NCI-H82 treated with DMSO at 0.1 percent for 48 hours (cell line): ENCODE measurements at regions not wholly inside any gene's neighbourhood (a gene's known extent, or its start where the extent isn't known, plus 50 kb on each side); places are given as distances from the start of the nearest gene placed in this dataset.

ENCODE experiments used
- DNase-seq: peaks from one replicate; lab custom pipeline; 2025; ENCODE audit not compliant: unreplicated experiment; lab: John Stamatoyannopoulos, UW

DNA sequence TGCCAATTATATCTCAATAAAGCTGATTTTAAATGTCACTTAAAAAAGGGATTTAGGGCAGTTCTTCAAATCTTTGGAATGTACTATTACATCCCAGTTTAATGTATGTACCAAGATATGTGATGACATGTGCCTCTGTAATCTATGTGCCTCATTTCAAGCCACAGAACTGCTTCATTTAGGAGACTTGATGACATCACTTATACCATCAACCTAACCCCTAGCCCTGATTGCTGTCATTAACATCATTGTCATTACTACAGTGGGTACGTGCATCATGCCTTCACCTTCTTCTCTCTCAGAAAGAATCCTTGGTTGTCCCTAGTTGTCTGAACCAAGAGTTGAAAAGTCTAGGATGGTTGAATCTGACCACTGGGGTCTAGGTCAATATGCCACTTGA is 134.3 kb upstream of the RAB11FIP2 start:
- no peak for DNase-seq

DNA sequence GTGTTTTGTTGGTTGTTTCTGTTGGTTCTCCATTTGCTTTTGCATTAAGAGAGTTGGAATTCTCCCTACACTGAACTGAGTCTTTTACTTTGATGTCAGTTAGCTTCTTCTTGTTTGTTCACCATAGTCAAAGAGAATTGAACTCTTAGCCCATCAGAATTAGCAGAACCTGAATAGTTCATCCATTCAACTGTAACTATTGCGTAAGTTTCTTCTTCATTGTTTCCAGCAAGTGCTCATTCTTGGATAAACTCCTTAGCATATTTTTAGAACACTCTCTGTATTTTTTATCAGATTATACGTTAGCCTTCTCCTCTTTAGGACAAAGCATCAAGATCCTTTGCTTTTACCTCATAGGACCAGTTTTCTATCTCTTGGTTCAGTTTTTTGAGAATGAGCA is 128.4 kb upstream of the RAB11FIP2 start:
- no peak for DNase-seq

DNA sequence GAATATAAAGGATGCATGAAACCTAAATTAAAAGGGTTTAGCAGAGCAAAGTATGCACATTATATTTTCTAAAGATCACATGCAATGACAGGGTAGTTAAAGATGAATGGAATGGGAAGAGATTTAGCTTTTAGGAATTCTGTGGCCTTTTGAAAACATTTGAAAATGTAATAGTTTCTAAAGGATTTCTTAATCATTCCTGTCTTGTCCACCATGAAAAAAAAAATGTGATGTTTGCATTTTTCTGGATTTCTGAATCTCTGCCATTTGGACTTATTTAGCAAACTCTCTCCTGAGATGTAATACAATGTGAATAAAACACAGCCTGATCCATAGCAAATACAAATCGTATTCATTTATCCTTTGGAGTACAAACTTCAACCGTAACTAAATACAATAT is 126.6 kb upstream of the RAB11FIP2 start:
- no peak for DNase-seq

DNA sequence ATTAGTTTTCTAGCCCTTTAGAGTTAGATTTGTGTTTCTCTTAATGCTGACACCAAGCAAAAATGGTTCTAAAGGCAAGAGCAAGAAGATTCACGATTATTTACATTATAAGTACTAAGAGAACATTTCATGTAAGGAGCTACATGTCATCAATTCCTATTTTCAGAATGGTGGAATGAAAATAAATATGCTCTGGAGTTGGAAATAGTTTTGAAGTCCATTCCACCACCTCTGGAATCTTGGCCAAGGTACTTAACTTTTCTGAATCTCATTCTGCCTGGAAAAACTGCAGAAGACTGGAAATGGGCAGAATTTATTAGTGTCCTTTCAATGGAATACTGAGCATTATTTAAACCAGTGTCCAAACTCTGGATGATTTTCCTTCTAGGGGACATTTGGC is 125.1 kb upstream of the RAB11FIP2 start:
- no peak for DNase-seq

DNA sequence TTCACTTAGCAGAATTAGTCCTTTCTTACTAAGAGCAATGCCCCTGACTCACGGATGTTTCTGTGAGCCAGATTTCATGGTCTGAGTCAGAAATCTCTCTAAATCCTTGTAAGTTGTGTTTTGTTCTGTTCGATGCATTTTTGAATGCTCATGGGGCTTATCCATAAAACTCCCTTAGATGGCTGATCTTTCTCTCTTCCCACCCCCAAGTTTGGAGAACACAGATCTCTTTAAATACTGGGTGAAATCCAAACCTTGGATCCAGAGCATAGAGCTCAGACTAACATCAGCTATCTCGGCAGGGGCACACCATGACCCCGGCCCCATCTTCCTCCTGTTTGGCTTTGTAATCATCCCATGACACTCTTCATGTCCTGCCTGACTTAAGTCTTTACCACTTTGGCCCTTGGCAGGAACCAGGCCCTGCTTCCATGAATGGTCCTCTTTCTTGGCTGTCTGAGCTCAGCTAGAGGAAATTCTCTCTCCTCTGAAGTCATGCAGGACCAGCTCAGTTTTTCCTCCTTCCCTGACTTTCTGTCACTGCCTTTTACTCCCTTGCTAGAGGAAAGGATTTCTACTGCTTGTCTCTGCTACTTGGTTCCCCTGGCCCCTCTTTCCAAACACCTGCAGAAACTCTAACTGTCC is 120.4 kb upstream of the RAB11FIP2 start:
- DNase-seq: no peak

DNA sequence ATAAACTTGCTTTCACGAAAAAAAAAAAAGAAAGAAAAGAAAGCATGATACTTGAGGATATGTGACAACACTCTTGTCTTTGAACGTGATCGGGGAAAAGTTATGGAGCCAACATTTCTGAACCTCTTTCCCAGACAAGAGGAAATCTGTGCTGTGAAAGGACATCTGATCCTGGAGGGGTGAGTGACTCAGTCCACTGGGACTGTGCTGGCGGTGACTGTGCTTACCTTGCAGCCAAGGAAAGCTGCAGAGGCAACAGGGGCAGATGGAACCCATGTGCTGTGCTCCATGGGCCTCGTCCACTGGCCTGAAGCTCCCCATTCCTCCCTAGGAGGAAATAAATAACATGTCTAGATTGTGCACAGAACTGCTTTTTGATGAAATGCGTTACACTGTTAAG is 116.5 kb upstream of the RAB11FIP2 start:
- no peak for DNase-seq

DNA sequence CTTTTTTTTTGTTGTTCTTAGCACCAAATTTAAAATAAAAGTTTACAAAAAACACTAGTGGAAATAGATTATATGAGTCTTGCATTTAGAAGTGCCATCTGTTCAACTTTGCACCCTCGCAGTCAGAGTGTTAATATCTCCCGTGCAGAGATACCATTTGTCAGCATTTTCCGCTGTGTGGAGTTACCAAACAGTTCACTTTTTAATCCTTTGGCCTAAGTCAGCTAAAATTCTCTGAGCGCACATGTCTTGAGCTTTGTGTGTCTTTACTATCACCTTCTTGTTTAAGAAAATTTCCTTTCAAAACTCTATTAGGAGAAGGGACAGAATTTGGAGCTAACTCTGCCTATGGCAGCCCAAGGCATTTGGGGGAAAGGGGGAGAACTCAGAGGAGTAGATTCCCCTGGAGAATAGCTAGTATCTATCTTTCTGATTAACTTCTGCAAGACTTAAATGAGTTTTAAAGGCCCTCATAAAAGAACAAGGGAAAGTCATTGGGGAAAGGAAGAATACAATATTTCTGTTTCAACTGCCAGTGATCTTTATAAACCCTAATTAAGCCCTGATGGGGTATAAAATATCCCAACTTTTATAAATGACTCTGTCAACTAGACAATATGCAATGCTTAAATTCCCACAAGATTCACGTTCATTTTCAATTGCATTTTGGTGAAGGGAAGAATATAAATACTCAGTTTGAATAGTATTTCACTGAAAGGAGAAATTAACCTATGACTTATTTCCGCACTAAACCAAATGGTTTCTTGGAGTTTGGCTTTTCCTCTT is 114.9 kb upstream of the RAB11FIP2 start:
- DNase-seq: no peak

DNA sequence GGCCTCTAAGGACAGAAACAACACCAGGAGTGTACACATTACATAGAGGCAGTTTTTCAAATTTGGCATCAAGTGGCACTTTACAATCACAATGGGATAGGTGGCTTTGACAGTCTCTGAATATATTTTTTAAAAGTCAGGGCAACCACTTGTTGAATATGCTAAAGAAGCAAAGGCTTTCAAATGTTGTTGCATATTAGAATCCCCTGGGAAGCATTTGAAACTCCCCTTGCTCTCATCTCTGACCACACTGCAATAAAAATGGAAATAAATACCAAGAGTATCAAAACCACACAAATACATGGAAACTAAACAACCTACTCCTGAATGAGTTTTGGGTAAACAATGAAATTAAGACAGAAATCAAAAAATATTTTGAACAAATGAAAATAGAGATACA is 106.5 kb upstream of the RAB11FIP2 start:
- no peak for DNase-seq

DNA sequence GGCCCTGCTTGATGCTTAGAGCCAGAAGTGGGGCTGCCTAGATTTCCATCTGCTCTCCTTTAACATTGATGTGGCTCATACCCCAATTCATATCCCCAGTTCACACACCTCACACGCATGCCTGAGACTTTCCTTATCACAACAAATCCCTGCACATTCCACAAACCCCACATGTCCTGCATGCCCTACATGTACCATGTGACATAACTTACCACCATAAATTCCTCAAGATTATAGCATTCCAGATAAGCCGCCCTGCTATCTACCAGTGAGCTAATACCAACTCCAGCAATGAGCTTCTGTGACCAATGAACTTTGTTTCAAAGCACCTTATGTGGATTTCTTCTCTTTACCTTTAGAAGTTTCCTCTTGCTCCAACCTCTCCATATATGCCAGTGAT is 104.7 kb upstream of the RAB11FIP2 start:
- DNase-seq: no peak

DNA sequence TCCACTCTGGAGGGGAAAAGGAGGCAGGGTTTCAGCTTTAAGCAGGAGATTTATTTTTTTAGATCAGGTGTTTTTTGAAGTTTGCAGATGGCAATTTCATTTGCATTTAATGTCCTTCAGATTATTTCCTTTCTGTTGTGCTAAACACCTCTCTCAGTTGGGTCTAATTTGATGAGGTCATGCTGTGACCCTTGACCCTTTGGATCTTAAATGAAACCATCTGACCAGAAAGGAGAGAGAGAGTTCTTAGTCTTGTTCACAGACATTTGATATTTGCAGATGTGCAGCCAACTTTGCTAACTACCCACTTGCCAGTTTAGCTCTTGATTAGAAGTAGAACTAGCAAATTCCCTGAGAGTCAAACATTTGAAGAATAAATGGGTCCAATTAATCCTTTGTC is 101.5 kb upstream of the RAB11FIP2 start:
- no peak for DNase-seq

DNA sequence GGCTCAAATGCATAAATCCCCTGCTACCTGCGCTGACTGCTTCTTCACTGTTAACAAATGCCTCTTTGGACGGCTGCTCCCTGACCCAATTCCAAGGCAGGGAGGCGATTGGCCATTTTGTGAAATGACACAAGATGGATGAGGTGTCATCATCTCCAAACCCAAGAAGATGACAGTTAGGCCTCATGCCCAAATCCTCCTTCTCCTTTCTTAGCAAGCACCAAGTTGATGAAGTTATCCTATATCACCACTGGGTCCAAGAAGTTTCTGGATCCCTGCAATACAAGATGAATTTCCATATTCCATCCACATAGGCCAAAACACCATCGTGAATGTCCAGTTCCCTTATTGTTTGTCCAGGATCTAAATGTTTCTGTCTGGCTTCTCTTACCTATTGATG is 98.5 kb upstream of the RAB11FIP2 start:
- no peak for DNase-seq

DNA sequence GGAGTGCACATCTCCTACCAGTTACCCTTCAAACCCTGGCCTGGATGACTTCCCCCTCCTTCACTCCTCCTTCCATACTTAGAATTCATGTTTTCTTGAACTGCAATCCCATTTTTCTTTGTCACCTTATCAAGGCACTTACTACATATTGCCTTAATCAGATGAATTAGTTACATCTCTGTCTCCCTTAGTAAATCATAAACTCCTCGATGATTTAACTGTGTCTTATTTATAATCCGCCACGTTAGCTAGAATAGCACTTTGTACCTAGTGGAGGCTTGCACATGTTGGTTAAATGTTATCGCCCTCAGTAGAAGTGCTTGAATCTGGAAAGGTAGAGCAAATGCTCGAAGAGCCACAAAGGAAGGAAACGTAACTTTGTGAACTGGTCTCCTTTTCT is 94.7 kb upstream of the RAB11FIP2 start:
- DNase-seq: no peak

DNA sequence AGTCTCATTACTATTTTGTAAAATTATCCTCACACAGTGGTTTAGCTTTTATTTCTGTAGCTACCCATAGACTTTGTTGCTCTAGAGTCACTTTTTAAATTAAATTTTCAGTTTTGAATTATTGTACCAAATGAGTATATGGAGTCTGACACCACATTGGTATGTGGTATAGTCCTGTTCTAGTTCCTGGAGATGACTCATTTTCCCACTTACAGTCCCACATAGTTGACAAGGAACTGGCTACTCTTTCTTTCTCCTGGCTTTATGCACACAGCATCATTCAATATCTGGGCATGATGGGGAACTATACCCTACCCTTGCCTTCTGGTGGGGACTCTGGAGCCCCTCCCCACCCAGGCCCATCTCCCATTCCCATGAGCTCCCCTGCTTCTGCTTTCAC is 92.6 kb upstream of the RAB11FIP2 start:
- no peak for DNase-seq

DNA sequence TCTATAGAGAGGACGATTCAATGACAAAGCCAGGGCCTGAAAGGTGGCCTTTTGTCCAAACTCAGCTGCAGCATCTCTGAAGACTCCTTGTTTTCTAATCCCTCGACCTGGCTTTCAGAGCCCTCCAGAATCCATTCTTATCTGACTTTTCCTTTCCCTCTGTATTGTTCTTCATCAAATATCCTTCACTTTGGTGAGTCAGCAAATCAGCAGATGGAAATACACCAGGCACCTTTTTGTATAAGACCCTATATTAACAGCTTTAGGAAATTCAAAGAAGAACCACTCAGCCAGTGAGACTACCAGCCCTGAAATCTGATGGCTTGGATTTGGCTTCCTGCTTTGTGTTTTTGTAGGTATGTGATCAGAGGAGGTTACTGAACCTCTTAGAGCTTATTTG is 81.9 kb upstream of the RAB11FIP2 start:
- no peak for DNase-seq

DNA sequence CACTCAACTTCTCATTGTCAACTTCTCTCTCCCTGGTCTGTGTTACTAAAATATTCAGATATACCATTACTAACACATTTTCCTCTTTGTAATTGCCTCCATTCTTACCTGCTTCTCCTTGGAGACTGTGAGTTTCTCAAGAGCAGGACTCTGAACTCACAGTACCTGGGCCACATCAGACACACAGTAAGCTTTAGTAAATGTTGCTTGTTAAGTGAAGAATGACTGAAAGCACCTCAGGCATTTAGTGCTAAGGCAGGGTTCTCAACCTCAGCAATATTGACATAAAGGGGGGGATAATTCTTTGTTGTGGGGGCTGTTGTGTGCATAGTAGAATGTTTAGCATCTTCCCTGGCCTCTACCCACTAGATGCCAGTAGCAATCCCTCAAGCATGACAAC is 72.0 kb upstream of the RAB11FIP2 start:
- DNase-seq: no peak

DNA sequence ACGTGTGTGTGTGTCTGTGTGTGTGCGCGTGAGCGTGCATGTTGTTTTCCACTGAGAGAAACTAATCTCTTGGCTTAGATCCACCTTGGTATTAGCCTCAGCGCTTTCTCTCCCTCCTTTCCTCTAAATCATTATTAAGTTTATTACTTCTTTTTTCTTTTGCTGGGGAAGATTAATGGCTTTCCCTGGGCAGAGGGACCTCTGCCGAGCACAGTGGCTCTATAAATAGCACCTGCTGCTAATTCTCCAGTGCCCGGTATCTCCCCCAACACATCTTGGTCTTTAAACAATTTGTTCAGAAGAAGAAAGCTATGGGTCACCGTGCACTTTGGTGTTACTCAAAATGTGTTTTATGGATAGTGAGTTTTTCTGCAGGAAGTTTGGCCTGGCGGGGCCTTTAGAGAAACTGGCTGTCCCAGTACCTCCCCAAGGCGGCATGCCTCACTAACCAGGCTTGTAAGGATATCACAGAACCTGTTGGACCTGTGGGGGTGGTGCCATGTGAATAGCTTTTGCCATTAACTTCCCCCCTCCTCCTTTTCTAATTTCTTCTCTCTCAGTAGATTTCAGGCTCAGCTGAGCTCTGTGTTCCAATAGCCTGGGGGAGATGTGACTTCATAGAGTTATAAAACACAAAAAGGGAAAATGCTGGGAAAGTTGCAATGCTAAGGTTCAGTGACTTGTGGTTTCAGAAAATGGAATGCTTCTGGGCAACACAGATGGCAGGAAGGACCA is 70.1 kb upstream of the RAB11FIP2 start:
- peak; percentile 10 for DNase-seq

DNA sequence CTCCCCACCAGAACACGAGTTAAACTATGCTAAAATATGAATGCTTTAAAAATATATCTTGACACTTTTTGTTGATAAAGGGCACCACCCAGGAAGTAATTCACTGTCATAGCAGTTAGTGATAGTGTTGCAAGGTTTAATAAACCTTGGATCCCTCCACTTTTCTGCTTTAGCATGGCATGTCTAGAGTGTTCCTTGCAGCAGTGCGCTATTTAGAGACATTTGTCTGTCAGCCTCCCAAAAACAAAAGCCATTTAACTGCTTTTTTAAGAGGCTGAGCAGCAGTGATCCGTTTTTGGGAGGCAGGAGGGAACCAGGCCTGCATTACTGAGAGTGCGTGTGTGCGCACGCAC is 69.6 kb upstream of the RAB11FIP2 start:
- no peak for DNase-seq

DNA sequence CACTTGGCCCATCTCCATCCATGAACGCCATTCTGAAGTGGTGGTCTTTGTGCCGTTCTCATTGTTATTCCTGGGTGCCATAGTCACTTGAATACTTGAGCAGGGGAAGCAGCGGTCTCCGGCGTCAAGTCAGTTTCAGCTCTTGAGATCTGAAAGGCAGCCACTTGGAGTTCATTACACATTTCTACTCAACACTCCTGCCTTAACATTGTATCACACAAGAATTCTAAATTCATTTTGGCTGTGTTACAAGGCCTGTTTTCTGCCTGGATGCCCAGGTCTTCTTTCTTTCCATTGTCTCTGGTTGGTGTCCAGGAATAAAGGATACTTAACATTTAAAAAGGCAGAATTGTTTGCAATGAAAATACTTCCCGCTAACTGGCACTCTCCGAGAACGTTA is 69.0 kb upstream of the RAB11FIP2 start:
- DNase-seq: no peak

DNA sequence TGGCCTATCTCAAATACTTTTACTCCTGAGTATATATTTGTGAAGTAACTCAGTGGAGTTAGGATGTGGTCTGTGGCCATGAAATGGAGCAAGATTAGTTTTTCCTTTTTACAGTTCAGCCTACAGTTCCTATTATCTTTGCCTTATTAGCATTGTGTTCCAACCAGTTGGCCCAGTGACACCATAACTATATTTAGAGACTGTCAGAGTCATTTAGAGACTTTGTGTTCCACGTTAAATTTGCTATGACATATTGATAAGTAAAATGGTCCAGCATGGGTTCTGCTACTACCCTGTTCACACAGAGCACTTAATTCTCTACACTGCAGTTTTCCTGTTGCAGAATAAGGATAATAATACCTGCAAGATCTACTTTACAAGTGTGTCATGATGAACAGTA is 68.3 kb upstream of the RAB11FIP2 start:
- DNase-seq: no peak

DNA sequence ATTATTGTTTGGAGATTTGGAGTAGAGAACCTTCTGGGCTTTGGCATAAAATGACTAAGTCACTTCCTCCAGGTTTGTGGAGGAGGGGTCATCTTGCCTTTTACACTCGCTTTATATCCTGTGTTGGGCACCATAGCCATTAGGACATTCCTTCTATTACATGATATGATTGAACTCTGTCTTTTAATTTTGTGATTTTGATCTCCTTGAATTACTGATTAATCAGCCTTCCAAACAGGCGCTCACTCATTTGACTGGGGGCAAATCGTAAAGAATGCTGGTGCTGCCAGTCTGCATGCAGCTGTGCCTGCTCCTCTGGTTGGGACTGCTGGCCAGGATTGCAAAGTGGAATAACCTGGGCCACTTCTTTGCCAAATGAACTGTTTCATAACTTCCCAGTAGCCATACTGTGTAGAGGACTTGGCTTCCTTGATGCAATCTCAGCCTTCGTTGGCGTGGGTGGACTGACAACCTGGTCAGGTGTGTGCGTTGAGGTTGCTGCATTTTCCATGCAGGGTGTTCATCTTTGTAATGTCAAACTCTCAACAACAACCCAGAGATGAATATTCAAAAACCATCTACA is 65.9 kb upstream of the RAB11FIP2 start:
- no peak for DNase-seq

DNA sequence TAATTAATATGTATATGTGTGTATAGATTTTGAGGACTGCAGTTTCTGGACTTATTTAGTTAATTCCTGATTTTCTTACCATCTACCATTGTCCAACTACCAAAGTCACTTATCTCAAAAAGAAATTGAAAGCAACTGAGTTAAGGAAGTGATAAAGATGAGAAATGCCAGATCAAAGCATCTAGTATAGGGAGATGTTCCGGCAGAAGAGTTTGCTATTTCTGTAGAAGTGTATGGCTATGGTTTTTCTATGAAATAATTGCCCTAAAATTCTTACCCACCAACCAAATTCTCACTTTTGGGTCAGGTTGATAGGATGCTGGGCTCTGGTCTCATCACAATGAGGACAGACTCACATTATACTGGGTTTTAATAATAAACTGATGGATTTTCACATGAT is 64.0 kb upstream of the RAB11FIP2 start:
- DNase-seq: no peak
